Nephron (organoid): ENCODE measurements at regions not wholly inside any gene's neighbourhood (a gene's known extent, or its start where the extent isn't known, plus 50 kb on each side); places are given as distances from the start of the nearest gene placed in this dataset.

Experiments used
- H3K27ac Mint-ChIP-seq, 3 experiments: 2 replicates each; pipeline ENCODE4 v1.8.0; 2020; ENCODE audit warnings: mixed read lengths in 3 of 3, mild to moderate bottlenecking in 2 of 3, moderate library complexity in 1 of 3
- H3K27me3 Mint-ChIP-seq: 2 replicates; pipeline ENCODE4 v1.8.0; 2021; ENCODE audit warnings: low read depth, mild to moderate bottlenecking, moderate library complexity, mixed read lengths
- H3K36me3 Mint-ChIP-seq: 2 replicates; pipeline ENCODE4 v1.8.0; 2020; ENCODE audit warnings: low read depth, mixed read lengths
- H3K4me1 Mint-ChIP-seq: 2 replicates; pipeline ENCODE4 v1.8.0; 2020; ENCODE audit warnings: mixed read lengths
- H3K4me3 Mint-ChIP-seq, 3 experiments: 2 replicates each; pipeline ENCODE4 v1.8.0; 2020; ENCODE audit warnings: mild to moderate bottlenecking in 3 of 3, mixed read lengths in 3 of 3, moderate library complexity in 2 of 3
- H3K9me3 Mint-ChIP-seq: 2 replicates; pipeline ENCODE4 v1.8.0; 2020; ENCODE audit warnings: mixed read lengths
- CTCF ChIP-seq, 3 experiments: fragments of 200-600 bp; sonication (generic); IDR thresholded peaks; one replicate each; pipeline ENCODE4 v1.5.0; 2021; ENCODE audit warnings: antibody characterized with exemption in 3 of 3; ENCODE audit not compliant: unreplicated experiment in 3 of 3

DNA sequence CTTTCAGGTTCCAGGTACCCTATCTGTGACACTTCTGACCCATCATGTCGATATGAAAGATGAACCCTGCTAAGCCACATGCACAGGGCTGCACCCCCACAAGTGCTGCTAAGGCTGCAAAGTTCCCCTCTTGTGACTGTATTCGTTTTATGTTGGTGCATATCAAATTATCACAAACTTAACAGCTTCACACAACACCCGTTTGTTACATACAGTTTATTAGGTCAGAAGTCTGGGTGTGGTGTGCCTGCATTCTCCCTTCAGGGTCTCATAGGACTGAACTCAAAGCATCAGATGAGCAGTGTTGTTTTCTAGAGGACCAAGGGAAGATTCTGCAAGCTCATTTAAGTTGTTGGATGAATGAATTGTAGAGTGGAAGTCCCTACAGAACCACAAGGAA is 199.4 kb downstream of the ANAPC1 start:
- Mint-ChIP-seq H3K4me3 (no peak overlapping the region), H3K9me3 (peaks cover 15% of the 10 kb centered on the region), H3K27me3 (peaks cover 5% of the 10 kb centered on the region), H3K36me3 (peaks cover 5% of the 10 kb centered on the region), H3K27ac (peak overlapping the region in 2 of 3 experiments; percentile 71 to 74), H3K4me1 (peaks cover 27% of the 10 kb centered on the region)
- TF ChIP-seq CTCF (IDR thresholded peaks at IDR 0.05; ENCODE audit: unreplicated experiment in 3 of 3) = no peak

DNA sequence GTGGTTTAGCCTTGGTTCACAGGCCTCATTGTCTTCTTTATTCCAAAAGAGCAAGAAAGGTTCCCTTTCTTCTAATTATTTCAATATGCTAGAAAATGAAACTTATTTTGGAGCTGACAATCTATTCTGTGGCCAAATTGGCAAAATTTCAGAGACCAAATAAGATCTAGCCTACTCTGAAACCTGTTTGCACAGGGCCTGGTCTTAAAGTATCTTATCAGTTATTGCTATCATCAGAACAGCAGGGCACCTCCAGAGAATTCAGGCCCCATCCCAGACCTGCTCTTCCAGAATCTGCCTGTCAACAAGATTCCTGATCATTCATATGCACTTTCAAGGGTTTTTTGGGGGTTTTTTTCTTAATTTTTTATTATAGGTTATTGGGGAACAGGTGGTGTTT is 198.7 kb downstream of the ANAPC1 start:
- peaks cover 5% of the 10 kb centered on the region for H3K27me3 Mint-ChIP-seq
- TF ChIP-seq CTCF (IDR thresholded peaks at IDR 0.05; ENCODE audit: unreplicated experiment in 3 of 3) = no peak
- no peak overlapping the region for H3K4me3 Mint-ChIP-seq
- peaks cover 5% of the 10 kb centered on the region for H3K36me3 Mint-ChIP-seq
- H3K4me1 Mint-ChIP-seq = peaks cover 33% of the 10 kb centered on the region
- peak overlapping the region in 2 of 3 experiments; percentile 71 to 74 for H3K27ac Mint-ChIP-seq
- H3K9me3 Mint-ChIP-seq = peaks cover 15% of the 10 kb centered on the region

DNA sequence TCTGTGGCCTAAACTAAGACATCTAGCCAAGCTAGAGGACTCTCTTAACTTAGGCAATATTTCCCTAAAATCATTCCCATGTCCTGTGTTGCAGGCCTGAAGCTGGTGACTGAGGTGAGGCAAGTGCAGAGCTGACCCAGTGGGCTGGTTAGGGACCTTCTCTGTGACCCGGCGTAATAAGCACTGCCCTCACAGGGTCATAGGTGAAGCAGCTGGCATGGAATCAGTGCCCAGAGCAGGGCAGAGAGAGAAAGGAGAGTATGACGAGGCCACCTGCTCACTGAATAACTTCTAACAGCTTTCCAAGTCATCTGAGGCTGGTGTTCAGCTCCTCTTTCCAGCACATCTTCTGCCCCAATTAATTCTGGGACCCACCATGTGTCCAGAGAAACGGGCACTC is 197.0 kb downstream of the ANAPC1 start:
- no peak overlapping the region for H3K4me3 Mint-ChIP-seq
- H3K36me3 Mint-ChIP-seq = peaks cover 5% of the 10 kb centered on the region
- H3K27ac Mint-ChIP-seq = peak overlapping the region in 1 of 3 experiments; percentile 31
- TF ChIP-seq CTCF (IDR thresholded peaks at IDR 0.05; ENCODE audit: unreplicated experiment in 3 of 3) = no peak
- peaks cover 12% of the 10 kb centered on the region for H3K9me3 Mint-ChIP-seq
- peaks cover 45% of the 10 kb centered on the region for H3K4me1 Mint-ChIP-seq
- H3K27me3 Mint-ChIP-seq = peaks cover 5% of the 10 kb centered on the region

DNA sequence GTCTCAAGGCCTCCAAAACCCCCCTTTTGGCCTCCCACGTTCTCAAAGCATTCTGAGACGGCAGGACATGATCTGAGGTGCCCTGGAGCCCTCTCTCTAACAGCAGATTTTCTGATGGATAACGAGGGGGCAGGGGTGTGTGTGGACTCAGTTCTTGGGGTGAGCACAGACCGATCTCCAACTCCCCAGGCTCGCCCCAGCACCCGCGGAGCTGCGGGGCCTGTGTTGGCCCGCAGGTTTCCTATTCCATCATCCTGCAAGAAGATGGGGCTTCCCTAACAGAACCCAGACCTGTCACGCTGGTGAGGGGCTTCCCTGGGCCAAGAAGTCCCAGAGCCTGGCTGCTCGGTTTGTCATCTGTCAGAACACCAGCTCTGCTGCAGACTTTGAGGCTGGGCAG is 196.1 kb downstream of the ANAPC1 start:
- TF ChIP-seq CTCF (IDR thresholded peaks at IDR 0.05; ENCODE audit: unreplicated experiment in 3 of 3) = no peak
- peaks cover 2% of the 10 kb centered on the region for H3K36me3 Mint-ChIP-seq
- H3K27me3 Mint-ChIP-seq = peaks cover 5% of the 10 kb centered on the region
- H3K27ac Mint-ChIP-seq = no peak overlapping the region
- peaks cover 12% of the 10 kb centered on the region for H3K9me3 Mint-ChIP-seq
- H3K4me3 Mint-ChIP-seq = no peak overlapping the region
- H3K4me1 Mint-ChIP-seq = peaks cover 45% of the 10 kb centered on the region

DNA sequence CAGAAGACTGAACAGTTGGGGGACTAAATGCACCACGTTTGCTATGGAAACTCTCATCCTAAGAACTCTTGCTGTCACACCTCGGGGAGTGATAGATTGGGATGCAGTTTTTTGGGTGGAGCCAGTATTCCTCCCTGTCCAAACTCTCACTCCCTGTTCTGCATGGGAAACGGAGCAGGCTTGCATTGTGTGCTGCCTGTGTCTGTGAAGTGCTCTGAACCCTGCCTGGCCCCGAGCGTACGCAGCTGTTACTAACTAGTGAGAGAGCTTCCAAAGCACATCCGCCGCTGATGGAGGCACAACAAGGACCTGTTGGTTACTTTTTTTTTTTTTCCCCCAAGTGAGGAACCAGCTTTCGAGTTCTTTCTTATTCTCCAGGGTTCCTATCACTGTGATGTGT is 195.5 kb downstream of the ANAPC1 start:
- Mint-ChIP-seq H3K27ac (peak overlapping the region in 2 of 3 experiments; percentile 63 to 71), H3K9me3 (peaks cover 11% of the 10 kb centered on the region), H3K4me3 (no peak overlapping the region), H3K27me3 (peaks cover 5% of the 10 kb centered on the region), H3K4me1 (peaks cover 45% of the 10 kb centered on the region), H3K36me3 (no peaks in the 10 kb centered on the region)
- no peak for TF ChIP-seq CTCF (IDR thresholded peaks at IDR 0.05; ENCODE audit: unreplicated experiment in 3 of 3)

DNA sequence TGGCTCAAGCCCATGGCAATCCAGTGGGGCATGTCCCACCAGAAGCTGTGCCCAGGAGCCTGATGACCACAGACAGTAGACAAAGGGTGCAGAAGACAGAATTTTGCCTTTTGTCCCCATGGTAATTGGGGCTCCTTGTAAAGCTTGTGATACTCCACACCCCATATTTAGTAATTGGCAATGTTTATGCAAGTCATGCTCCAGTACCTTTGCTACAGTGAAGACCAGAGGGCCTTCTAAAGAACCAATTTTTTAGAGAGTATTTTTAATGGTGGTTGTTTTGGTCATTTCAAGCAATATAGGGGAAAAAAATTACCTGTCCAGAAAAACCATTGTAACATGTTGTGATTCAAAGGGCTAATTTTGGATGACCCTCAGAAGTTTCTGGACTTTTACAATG is 194.8 kb downstream of the ANAPC1 start:
- Mint-ChIP-seq H3K9me3 (peaks cover 13% of the 10 kb centered on the region), H3K4me3 (no peak overlapping the region), H3K27ac (no peak overlapping the region), H3K4me1 (peaks cover 44% of the 10 kb centered on the region), H3K36me3 (no peaks in the 10 kb centered on the region), H3K27me3 (peaks cover 5% of the 10 kb centered on the region)
- TF ChIP-seq CTCF (IDR thresholded peaks at IDR 0.05; ENCODE audit: unreplicated experiment in 3 of 3) = no peak
